ENCODE measurements at regions not wholly inside any gene's neighbourhood (a gene's known extent, or its start where the extent isn't known, plus 50 kb on each side); places are given as distances from the start of the nearest gene placed in this dataset.

DNA sequence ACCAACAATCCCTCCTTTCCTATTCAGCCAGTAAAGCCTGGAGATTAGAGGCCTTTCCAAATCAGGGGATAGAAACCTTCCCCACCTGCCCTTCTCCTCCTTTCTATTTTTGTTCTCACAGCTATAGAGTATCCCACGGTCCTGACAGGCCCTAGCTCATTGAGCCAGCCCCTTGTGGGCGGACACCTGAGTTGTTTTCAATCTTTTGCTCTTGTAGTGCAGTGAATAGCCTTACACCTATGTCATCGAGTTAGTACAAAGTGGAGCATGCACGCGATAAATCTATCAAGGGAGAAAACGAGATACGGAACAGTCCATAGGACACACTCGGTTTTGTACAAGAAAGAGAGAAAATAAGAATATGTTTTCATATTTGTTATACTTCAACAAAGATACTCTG is 77.2 kb downstream of the TSPAN17 start:
- DNase-seq (ENCODE audit: extremely low spot score) = no peak
- intact Hi-C loops (cut with DNase I) = no loop called here
- H3K4me1 ChIP-seq = no peaks in the 10 kb centered on the region
- H3K27ac ChIP-seq (replicated peaks in 1 of 4) = no peak overlapping the region
- no peaks in the 10 kb centered on the region for H3K9me3 ChIP-seq
- H3K27me3 ChIP-seq = peaks cover 0 to 85% (median 7%) of the 10 kb centered on the region in 4 donors
- no peaks in the 10 kb centered on the region for H3K36me3 ChIP-seq
- WGBS = 68% methylated on average over 8 of the region's 8 CpGs
- H3K4me3 ChIP-seq = no peak overlapping the region
- TF ChIP-seq, protein P1, sequence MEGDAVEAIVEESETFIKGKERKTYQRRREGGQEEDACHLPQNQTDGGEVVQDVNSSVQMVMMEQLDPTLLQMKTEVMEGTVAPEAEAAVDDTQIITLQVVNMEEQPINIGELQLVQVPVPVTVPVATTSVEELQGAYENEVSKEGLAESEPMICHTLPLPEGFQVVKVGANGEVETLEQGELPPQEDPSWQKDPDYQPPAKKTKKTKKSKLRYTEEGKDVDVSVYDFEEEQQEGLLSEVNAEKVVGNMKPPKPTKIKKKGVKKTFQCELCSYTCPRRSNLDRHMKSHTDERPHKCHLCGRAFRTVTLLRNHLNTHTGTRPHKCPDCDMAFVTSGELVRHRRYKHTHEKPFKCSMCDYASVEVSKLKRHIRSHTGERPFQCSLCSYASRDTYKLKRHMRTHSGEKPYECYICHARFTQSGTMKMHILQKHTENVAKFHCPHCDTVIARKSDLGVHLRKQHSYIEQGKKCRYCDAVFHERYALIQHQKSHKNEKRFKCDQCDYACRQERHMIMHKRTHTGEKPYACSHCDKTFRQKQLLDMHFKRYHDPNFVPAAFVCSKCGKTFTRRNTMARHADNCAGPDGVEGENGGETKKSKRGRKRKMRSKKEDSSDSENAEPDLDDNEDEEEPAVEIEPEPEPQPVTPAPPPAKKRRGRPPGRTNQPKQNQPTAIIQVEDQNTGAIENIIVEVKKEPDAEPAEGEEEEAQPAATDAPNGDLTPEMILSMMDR (IDR thresholded peaks at IDR 0.05) = no peak
- TF ChIP-seq EP300 (IDR thresholded peaks at IDR 0.05) = no peak
- no peak for TF ChIP-seq POLR2AphosphoS5 (IDR thresholded peaks at IDR 0.05)
- TF ChIP-seq POLR2A (IDR thresholded peaks at IDR 0.05; ENCODE audit: low read depth) = no peak

- TF ChIP-seq POLR2A (IDR thresholded peaks at IDR 0.05; ENCODE audit: low read depth) = no peak
- TF ChIP-seq EP300 (IDR thresholded peaks at IDR 0.05) = no peak
- TF ChIP-seq, protein P1 (IDR thresholded peaks at IDR 0.05) = no peak
- no peak for TF ChIP-seq POLR2AphosphoS5 (IDR thresholded peaks at IDR 0.05)
- intact Hi-C loops (cut with DNase I) = no loop called here
- H3K27ac ChIP-seq (replicated peaks in 1 of 4) = no peak overlapping the region
- peaks cover 0 to 4% (median under 1%) of the 10 kb centered on the region in 4 donors for H3K9me3 ChIP-seq
- H3K27me3 ChIP-seq = peaks cover 0 to 85% (median 7%) of the 10 kb centered on the region in 4 donors
- 32% methylated on average over 18 of the region's 22 CpGs for WGBS
- no peak for DNase-seq (ENCODE audit: extremely low spot score)
- no peaks in the 10 kb centered on the region for H3K36me3 ChIP-seq
- no peaks in the 10 kb centered on the region for H3K4me1 ChIP-seq
- H3K4me3 ChIP-seq = no peak overlapping the region
Observed at GRCh38 chr5:176725521-176726280, 78.4 kb downstream of the TSPAN17 start.

- TF ChIP-seq, protein P1 (IDR thresholded peaks at IDR 0.05) = no peak
- TF ChIP-seq POLR2A (IDR thresholded peaks at IDR 0.05; ENCODE audit: low read depth) (no peak), EP300 (IDR thresholded peaks at IDR 0.05) (no peak), POLR2AphosphoS5 (IDR thresholded peaks at IDR 0.05) (no peak)
- H3K36me3 ChIP-seq = no peaks in the 10 kb centered on the region
- H3K4me3 ChIP-seq = no peak overlapping the region
- peaks cover 0 to 90% (median 7%) of the 10 kb centered on the region in 4 donors for H3K27me3 ChIP-seq
- no peak for DNase-seq (ENCODE audit: extremely low spot score)
- 81% methylated on average over 18 of the region's 25 CpGs for WGBS
- H3K4me1 ChIP-seq = no peaks in the 10 kb centered on the region
- no peak overlapping the region for H3K27ac ChIP-seq (replicated peaks in 1 of 4)
- peaks cover 0 to 9% (median 3%) of the 10 kb centered on the region in 4 donors for H3K9me3 ChIP-seq
- intact Hi-C loops (cut with DNase I) = no loop called here
Observed at GRCh38 chr5:176726746-176727527, 79.7 kb downstream of the TSPAN17 start.

GRCh38 chr5:176727528-176727900 is 80.2 kb downstream of the TSPAN17 start:
- DNase-seq (ENCODE audit: extremely low spot score) = no peak
- intact Hi-C loops (cut with DNase I) = no loop called here
- H3K4me1 ChIP-seq = no peaks in the 10 kb centered on the region
- peaks cover 0 to 9% (median 3%) of the 10 kb centered on the region in 4 donors for H3K9me3 ChIP-seq
- no peak overlapping the region for H3K27ac ChIP-seq (replicated peaks in 1 of 4)
- WGBS = no CpG with 5 or more reads among the region's 12 CpGs
- peaks cover 0 to 90% (median 7%) of the 10 kb centered on the region in 4 donors for H3K27me3 ChIP-seq
- no peak overlapping the region for H3K4me3 ChIP-seq
- TF ChIP-seq, protein P1 (IDR thresholded peaks at IDR 0.05) = no peak
- TF ChIP-seq EP300 (IDR thresholded peaks at IDR 0.05) (no peak), POLR2AphosphoS5 (IDR thresholded peaks at IDR 0.05) (no peak), POLR2A (IDR thresholded peaks at IDR 0.05; ENCODE audit: low read depth) (no peak)
- no peaks in the 10 kb centered on the region for H3K36me3 ChIP-seq

Measured in esophagus muscularis mucosa (tissue), 4 donors.